Colon (tissue), 2 donors: ENCODE measurements at regions not wholly inside any gene's neighbourhood (a gene's known extent, or its start where the extent isn't known, plus 50 kb on each side); places are given as distances from the start of the nearest gene placed in this dataset.

ENCODE experiments used
- FAIRE-seq: peaks from 2 replicates; lab custom pipeline; 2012; peaks lifted over from hg19 to GRCh38; lab: Jason Lieb, UNC
- donor health status: control.
- donor health status: control.

DNA sequence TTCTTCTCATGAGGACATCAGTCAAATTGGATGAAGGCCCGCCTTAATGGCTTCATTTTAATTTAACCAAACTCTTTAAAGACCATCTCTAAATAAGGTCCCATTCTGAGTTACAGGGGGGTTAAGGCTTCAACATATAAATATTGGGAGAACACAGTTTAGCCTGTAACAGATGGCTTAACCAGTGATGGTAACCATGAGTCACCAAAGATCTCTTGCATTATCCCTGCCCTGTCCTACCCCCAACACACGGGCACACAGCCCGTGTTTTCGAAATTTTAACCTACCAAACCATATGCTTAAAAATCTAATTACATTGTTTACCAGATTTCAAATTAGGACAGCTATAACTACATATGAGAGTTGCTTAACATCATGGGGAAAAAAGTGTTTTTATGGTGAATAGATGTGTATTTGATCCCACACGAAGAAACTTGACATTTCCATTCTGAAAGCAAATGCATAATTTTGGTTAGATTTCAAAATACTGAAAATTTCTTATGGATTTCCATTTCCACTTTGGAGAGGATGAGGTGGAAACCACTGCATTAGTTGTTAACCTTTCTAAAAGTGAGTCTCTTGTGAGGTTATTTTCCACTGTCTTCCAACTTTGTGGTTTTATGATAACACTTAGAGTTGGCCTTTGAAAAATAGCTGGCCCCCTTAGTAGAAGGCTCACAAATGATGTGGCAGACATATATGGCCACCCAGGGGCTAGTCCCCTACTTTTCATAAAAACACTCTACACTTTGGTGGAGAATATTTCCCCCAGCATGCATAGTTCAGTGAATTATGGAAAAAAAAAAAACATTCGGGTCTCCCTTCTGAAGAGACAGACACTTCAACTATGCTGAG is 849.3 kb downstream of the TLE1 start:
- no peak for FAIRE-seq

GRCh38 chr9:80836013-80836412 is 853.3 kb downstream of the TLE1 start:
- no peak for FAIRE-seq

GRCh38 chr9:80831751-80832150 is 857.6 kb downstream of the TLE1 start:
- no peak for FAIRE-seq

DNA sequence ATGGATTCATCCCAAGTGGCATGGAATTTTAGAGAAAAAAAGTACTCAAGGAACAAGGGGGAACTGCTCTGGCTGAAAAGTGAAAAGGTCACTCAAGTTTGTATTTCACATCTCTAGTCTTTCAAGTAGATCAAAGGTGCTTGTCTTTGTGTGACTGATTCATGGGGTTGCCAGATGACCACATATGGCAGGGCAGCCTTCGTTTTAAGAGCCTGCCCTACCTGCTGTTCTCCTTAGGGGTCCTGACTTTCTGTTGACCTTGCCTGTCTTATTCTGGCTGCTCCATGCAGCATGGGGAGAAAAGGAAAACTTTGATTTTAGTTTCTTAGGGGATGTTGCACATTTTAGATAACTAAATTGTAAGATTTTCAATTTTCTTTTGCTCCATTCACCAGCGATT is 877.7 kb downstream of the TLE1 start:
- FAIRE-seq, result no peak

- FAIRE-seq, result no peak
Measured at GRCh38 chr9:80811003-80811402, 878.3 kb downstream of the TLE1 start.

- no peak for FAIRE-seq
Measured at GRCh38 chr9:80806671-80807070, 882.7 kb downstream of the TLE1 start.

DNA sequence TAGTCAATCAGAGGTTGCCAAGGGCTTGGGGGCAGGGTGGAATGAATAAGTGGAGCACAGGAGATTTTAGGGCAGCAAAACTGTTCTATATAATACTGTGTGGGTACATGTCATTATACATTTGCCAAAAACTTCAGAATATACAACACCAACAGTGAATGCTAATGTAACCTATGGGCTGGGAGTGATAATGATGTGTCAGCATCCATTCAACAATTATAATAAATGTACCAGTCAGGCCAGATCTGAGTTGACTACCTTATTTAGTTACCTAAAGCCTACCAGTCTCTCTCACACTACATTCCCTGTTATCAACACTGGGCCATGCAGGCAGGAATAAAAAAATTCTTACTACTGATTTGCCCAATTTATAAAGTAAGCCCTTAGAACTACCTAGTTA is 884.5 kb downstream of the TLE1 start:
- no peak for FAIRE-seq

- FAIRE-seq, result no peak
Measured at GRCh38 chr9:80797831-80798688, 891.3 kb downstream of the TLE1 start.

DNA sequence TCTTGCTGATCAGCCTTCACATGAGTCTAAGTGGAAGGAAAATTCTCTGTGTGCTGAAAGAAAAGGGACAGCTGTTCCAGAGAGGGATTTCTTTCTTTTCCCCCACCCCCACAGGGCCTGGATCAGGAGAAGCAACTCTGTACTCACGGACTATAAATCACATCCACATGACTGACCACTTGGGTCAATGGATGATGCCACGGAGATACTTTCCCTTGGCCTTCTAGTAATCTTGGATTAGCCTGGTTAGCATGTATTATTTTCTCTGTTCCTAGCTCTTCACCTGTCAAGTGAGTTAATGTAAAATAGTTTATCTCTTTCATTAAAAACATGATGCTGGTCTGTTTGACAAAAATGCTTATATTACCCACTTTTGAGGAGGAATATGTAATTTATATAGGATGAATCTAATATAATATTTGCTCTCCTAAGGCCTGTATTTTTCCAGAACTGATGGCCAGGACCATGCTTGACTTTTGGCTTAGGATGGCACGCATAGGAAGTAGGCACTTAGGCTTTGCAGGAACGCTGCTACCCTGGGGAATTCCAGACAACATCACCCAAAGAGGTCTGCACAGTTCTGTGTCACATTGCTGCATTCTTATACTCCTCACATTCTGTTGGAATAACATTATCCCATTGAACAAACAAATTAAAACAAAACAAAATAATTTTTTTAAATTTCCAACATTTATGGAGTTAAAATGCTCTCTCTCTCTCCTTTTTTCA is 892.1 kb downstream of the TLE1 start:
- no peak for FAIRE-seq

DNA sequence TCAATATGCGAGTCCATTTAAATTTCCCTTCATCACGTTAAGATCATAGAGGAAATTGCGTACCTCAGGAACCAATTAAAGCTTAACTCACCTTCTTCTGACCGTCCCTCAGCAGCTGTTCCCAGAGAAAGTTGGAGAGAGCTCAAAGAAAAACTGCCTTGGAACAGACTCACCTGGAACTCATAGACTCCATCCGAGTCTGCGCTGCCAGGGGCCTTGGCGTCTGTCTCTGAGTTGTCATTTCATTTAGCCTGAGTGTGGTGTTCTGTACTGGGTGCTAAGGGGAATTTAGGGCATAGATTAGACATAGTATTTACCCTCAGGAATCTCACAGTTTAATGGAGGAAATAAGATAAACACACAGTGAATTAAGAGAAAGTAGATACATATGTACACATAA is 892.7 kb downstream of the TLE1 start:
- no peak for FAIRE-seq

DNA sequence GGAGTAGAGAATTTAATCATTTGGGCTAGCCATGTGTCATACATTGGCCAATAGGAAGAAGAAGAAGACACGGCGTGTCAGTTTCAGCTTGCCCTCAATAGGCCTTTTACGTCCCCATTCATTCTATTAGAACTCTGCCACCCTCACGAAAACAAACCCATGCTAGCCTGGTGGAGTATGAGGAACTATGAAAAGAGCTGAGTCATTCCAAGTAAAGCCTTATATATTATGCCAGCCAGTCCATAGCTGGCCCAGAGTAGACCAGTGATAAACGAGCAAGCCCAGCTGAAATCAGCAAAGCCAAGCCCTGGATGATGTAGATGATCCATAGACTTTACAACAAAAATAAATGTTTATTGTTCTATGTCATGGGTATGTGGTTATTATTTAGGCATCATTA is 895.1 kb downstream of the TLE1 start:
- no peak for FAIRE-seq

GRCh38 chr9:80793706-80794105 is 895.6 kb downstream of the TLE1 start:
- FAIRE-seq, result no peak

- FAIRE-seq, result no peak
Measured at GRCh38 chr9:80792726-80793125, 896.6 kb downstream of the TLE1 start.

GRCh38 chr9:80791836-80792235 is 897.5 kb downstream of the TLE1 start:
- no peak for FAIRE-seq

GRCh38 chr9:80790764-80791163 is 898.6 kb downstream of the TLE1 start:
- no peak for FAIRE-seq

DNA sequence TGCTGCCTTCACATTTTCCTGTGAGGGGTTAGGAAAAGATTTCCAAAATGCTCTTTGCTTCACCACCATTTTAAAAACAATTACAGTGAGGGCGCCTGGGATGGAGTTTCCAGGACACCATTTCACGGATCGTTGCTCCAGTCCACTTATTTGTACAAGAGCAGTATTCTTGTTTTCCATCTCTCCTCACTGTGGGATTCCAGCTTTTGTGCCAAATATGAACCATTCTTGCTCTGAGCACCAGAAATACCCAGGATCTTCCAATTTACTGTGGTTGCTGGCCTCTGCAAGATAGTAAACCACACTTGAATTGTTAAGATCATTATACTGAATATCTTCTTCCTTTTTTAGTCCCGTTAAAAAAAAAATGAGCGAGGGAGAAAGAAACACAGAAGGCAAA is 899.5 kb downstream of the TLE1 start:
- no peak for FAIRE-seq

DNA sequence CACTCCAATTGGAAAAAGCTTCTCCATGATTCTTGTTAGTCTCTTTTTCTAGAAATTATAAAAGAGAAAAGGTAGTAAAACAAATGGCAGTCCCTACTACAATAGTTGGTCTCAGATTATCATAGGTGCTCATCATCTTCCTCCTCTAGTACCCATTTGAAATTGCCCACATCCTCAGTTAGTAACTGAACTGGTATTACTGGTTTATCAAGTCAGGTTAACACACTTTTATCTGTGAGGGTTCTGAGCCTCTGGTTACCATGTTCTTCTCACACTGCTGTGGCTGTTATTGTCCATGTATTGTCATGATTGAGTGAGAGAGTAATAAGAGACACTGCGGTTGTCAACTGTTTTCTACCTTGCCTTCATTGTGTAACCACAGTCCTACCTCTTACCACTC is 901.7 kb downstream of the TLE1 start:
- no peak for FAIRE-seq

GRCh38 chr9:80784647-80785046 is 904.7 kb downstream of the TLE1 start:
- FAIRE-seq, result no peak

- FAIRE-seq, result no peak
Measured at GRCh38 chr9:80775971-80776370, 913.4 kb downstream of the TLE1 start.

DNA sequence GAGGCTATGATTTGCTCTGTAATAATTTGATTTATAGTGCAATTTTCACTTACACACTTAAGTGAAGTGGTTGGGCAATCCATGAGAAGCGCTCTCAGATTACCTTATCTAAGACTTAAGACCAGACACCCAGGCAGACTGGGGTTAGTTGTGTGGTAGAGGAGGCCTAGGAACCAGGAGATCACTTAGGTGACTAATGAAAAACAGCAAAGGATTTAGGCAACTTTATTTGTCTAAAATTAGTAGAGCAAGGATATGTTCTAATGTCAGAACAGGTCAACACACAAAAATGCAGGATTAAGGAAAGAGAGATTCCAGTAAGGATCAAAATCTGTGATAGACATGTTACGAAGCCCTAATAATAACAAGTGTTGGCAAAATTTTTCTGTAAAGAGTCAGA is 913.8 kb downstream of the TLE1 start:
- no peak for FAIRE-seq

- no peak for FAIRE-seq
Measured at GRCh38 chr9:80771555-80772347, 917.6 kb downstream of the TLE1 start.

DNA sequence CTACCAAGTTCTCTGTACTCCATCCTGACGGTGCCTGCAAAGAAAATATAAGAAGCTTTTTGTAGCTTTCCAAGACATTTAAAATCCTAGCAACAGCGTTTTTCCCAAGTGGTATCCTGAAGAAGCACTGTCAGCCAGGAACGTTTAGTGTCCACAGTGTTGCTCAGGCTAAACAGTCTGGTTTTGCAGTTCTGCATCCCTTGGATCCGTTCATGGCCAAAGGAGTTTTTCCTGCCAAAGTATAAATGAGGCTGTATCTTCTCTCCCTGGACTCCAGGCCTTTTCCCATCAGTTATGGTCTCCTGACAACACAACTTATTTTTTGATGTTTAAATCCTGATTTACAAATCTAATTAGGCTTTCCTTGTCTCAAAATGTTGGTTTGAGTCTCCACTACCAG is 925.8 kb downstream of the TLE1 start:
- no peak for FAIRE-seq
